Skin epidermis (tissue), 12 donors: ENCODE measurements at regions not wholly inside any gene's neighbourhood (a gene's known extent, or its start where the extent isn't known, plus 50 kb on each side); places are given as distances from the start of the nearest gene placed in this dataset.
"Not testable (repeated sequence)": the region's sequence is repeated elsewhere in the genome, so short reads cannot be mapped to it uniquely, and the experiment has no call there.

Experiments
- H3K27ac ChIP-seq, 21 experiments: fragments of 200-600 bp; sonication (generic) in 11 of 21; one replicate each; pipeline ENCODE4 v1.5.0; 2020; ENCODE audit warnings: mild to moderate bottlenecking in 3 of 21, inconsistent platforms in 2 of 21, moderate library complexity in 2 of 21
- H3K4me3 ChIP-seq, 7 experiments: fragments of 200-600 bp; sonication (generic) in 2 of 7; one replicate each; pipeline ENCODE4 v1.5.0; 2020; ENCODE audit warnings: inconsistent platforms in 2 of 7, mild to moderate bottlenecking in 2 of 7, moderate library complexity in 1 of 7

GRCh38 chr12:71385155-71385554, 54.4 kb upstream of the LGR5 start:
- Histone ChIP-seq H3K4me3 (no peak overlapping the region), H3K27ac (no peak overlapping the region)

DNA sequence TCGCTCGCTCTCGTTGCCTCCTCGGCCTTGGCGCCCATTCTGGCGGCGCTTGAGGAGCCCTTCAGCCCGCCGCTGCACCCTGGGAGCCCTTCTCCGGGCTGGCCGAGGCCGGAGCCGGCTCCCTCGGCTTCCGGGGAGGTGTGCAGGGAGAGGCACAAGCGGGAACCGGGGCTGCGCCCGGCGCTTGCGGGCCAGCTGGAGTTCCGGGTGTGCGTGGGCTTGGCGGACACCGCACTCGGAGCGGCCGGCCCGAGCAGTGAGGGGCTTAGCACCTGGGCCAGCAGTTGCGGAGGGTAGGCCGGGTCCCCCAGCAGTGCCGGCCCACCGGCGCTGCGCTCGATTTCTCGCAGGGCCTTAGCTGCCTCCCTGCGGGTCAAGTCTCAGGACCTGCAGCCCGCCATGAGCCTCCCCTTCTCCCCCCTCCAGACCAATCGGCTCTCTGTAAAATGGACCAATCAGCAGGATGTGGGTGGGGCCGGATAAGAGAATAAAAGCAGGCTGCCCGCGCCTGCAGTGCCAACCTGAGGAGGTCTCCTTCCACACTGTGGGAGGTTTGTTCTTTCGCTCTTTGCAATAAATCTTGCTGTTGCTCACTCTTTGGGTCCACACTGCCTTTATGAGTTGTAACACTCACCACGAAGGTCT, 62.8 kb upstream of the LGR5 start:
- H3K4me3 ChIP-seq, H3K27ac ChIP-seq: not testable (repeated sequence)

- H3K4me3 ChIP-seq: no peak overlapping the region
- no peak overlapping the region for H3K27ac ChIP-seq
These were observed 68.5 kb upstream of the LGR5 start for GRCh38 chr12:71371122-71371521.

GRCh38 chr12:71360013-71360412, 79.6 kb upstream of the LGR5 start:
- H3K4me3 ChIP-seq: no peak overlapping the region
- no peak overlapping the region for H3K27ac ChIP-seq

GRCh38 chr12:71356569-71356968, 83.0 kb upstream of the LGR5 start:
- Histone ChIP-seq H3K4me3 (no peak overlapping the region), H3K27ac (no peak overlapping the region)

GRCh38 chr12:71354871-71355270, 84.7 kb upstream of the LGR5 start:
- H3K27ac ChIP-seq: no peak overlapping the region

GRCh38 chr12:71353607-71354006, 86.0 kb upstream of the LGR5 start:
- Histone ChIP-seq H3K4me3 (no peak overlapping the region), H3K27ac (no peak overlapping the region)

More at GRCh38 chr12:71354871-71355270, 84.7 kb upstream of the LGR5 start:
- no peak overlapping the region for H3K4me3 ChIP-seq

DNA sequence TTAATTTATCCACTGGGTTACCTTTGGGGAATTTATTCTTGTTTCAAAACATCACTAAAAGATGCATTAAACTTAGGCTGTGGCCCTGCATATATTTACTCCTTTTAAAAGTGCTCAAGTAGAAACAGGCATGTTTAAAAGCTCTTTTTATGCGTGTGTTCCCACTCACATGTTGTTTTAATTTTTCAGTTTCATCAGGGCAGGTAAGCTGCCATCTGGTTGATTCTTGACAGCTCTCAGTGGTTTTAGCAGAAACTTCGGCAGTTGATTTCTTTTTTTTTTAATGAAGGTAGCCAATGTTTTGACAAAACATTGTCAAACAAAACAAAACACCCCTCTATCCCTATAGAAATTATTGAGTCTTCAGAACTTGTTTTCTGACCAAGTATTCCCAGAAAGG, 89.6 kb upstream of the LGR5 start:
- H3K27ac ChIP-seq: no peak overlapping the region
- H3K4me3 ChIP-seq: no peak overlapping the region

DNA sequence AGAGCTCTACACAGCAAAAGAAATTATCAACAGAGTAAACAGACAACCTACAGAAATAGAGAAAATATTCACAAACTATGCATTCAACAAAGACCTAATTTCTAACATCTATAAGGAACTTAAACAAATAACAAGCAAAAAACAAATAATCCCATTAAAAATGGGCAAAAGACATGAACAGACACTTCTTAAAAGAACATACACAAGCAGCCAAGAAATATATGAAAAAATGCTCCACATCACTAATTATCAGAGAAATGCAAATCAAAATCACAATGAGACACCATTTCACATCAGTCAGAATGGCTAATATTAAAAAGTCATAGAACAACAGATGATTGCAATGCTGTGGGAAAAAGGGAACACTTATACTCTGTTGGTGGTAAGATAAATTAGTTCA, 100.7 kb upstream of the LGR5 start:
- no peak overlapping the region for H3K27ac ChIP-seq

GRCh38 chr12:71335963-71336257, 103.7 kb upstream of the LGR5 start:
- Histone ChIP-seq H3K4me3 (no peak overlapping the region), H3K27ac (no peak overlapping the region)

More for the DNA sequence above, 100.7 kb upstream of the LGR5 start:
- H3K4me3 ChIP-seq: no peak overlapping the region

DNA sequence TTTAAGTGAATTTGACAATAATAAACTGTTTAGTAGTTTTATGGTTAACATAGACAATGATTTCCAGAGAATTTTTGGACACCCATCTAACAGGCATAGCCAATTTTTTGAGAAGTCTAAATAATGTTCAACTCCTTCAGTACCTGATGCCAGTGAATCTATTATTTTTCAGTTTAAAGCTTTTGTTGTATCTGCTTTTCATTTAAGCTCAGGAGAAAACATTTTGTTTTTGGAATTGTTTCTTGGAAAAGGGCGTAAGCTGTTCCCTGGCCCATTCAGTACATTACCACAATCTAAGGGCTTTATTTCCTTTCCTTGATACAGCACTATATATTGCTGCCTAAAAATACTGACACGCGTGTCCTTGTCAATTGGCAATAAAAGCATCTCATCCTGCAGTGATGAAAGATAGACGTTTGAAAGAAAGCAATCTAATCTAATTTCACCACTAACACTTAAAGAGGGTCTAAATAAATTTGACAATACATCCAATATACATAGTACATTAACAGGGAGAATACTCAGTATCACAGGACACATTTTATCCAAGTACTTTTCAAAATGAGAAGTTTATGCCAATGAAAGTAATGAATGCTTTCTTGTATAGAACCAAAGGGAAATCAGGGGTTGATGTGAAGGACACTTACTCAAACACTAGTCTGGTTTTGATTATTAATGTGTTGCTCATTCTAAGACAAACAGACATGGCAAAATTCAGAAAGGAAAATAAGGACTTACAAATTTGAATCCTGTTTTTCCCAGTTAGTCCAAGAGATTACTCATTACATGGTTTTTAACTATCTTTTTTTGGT, 104.2 kb upstream of the LGR5 start:
- H3K27ac ChIP-seq: no peak overlapping the region
- no peak overlapping the region for H3K4me3 ChIP-seq

- Histone ChIP-seq H3K27ac (no peak overlapping the region), H3K4me3 (no peak overlapping the region)
These were observed 106.2 kb upstream of the LGR5 start for GRCh38 chr12:71333418-71333817.

GRCh38 chr12:71329956-71330355, 109.6 kb upstream of the LGR5 start:
- Histone ChIP-seq H3K4me3 (no peak overlapping the region), H3K27ac (no peak overlapping the region)

DNA sequence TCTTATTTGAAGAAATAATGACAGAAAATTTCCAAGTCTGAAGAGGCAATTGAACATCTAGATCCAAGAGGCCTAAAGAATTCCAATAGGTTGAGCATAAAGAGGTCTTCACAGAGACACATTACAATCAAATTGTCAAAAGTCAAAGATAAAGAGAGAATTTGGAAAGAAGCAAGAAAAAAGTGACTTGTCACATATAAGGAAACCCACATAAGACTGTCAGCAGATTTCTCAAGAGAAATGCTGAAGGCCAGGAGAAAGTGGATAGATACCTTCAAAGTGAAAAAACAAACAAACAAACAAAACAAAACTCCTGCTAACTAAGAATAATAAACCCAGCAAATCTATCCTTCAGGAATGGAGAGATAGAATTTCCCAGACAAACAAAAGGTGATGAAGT, 118.1 kb upstream of the LGR5 start:
- Histone ChIP-seq H3K27ac (no peak overlapping the region), H3K4me3 (no peak overlapping the region)

- Histone ChIP-seq H3K27ac (no peak overlapping the region), H3K4me3 (no peak overlapping the region)
These were observed 118.5 kb upstream of the LGR5 start for GRCh38 chr12:71321130-71321529.

GRCh38 chr12:71315328-71315985, 124.1 kb upstream of the LGR5 start:
- peak overlapping the region in 3 of 21 experiments; percentile 3 to 66 (median 9) for H3K27ac ChIP-seq
- H3K4me3 ChIP-seq: no peak overlapping the region

DNA sequence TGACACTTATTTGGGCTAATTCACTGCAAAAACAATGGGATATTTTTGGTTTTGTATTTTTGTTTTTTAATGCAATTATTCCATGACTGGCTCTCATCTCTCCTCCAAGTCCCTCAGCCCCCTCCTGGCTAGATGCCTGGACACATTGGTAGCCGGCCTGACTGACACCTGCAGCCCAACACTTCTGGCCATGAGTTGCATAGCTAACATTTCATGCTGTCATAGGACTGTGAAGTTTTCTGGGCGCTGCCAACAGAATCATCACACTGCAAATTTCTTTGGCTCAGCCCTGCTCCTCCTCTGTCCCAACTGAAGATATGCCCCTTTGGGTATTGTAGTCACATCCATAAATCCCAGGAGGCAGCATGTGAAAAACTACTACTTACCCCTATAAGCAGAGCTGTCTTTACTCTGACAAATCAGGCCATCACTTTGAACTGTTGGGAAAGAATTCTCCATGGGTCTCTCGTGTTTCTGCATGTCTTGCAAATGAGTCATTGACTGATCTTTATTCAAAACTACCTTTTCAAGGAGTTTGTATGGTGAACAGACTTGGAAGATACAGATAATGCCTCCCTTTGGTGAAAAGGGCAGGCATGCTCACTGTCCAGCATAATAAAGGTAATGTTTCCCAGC, 126.7 kb upstream of the LGR5 start:
- H3K4me3 ChIP-seq: no peak overlapping the region
- no peak overlapping the region for H3K27ac ChIP-seq

- not testable (repeated sequence) for H3K27ac ChIP-seq, H3K4me3 ChIP-seq
These were observed 128.0 kb upstream of the LGR5 start for GRCh38 chr12:71311611-71312010.

DNA sequence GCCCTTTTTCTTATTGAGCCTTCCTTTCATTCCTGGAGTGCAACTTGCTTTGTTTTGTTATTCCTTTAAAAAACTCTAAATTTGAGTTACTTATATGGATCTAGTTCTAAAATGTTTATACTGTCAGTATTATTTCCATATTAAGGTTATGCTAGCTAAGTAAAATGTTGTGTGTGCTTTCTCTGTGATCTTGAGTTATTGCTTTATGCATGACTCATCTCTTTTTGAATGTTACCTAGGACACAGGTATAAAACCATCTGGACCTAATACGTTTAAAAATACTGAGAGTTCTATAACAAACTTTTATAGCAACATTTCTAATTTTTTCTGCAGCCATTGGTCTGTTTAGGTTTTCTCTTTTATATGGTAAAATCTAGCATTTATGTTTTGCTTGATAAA, 132.8 kb upstream of the LGR5 start:
- no peak overlapping the region for H3K4me3 ChIP-seq
- H3K27ac ChIP-seq: no peak overlapping the region

DNA sequence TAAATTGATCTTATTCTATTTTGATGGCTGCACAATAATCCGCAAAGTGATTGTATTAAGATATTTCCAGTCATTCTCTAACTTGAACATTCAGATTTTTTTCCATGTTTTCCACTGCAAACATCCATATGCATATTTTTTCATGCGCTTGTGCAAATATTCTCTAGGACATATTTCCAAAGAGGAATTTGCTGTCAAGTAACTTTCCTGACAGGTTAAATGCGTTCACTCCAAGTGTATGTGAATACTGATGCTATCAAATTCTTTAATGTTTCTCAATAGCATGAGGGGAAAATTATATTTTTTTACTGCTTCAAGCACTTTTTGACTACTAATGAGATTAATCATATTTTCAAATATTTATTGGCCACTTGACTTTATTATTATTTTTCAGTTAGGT, 135.3 kb upstream of the LGR5 start:
- no peak overlapping the region for H3K27ac ChIP-seq
- H3K4me3 ChIP-seq: no peak overlapping the region

DNA sequence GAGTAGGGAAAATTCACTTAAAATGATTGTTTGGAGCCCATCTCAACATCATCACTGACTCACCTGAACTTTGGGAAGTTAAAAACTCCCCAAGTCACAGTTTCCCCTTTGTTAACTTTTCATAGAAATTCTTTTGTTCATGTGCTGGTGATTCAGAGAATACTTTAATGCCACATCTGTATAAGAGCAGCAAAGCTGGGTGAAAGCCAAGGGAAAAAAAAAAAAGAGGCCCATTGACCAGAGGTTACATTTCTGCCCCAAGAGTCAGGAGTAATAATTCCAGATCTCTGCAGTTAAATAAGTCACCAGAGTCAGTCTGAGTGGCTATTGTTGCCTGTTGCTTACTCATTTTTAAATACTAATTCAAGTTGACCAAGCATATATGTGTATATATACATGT, 136.4 kb upstream of the LGR5 start:
- Histone ChIP-seq H3K4me3 (no peak overlapping the region), H3K27ac (no peak overlapping the region)
